ENCODE measurements at regions not wholly inside any gene's neighbourhood (a gene's known extent, or its start where the extent isn't known, plus 50 kb on each side); places are given as distances from the start of the nearest gene placed in this dataset.

- ChIA-PET CTCF (no interaction called here), POLR2A (no interaction called here)
- TF ChIP-seq WT1 (tag by site-specific recombination; IDR thresholded peaks at IDR 0.05) (no peak), GLIS1 (tag by site-specific recombination; IDR thresholded peaks at IDR 0.05) (no peak), KLF10 (tag by site-specific recombination; IDR thresholded peaks at IDR 0.05) (no peak), GFI1B (tag by site-specific recombination; IDR thresholded peaks at IDR 0.05) (no peak), ZNF221 (tag by site-specific recombination; IDR thresholded peaks at IDR 0.05; ENCODE audit: borderline replicate concordance) (no peak), ZNF488 (tag by site-specific recombination; IDR thresholded peaks at IDR 0.05) (no peak), SCRT2 (tag by site-specific recombination; IDR thresholded peaks at IDR 0.05) (no peak), ZBTB26 (tag by site-specific recombination; optimal IDR thresholded peaks at IDR 0.05) (no peak), ZNF747 (tag by site-specific recombination; IDR thresholded peaks at IDR 0.05) (no peak), ZNF837 (tag by site-specific recombination; IDR thresholded peaks at IDR 0.05) (no peak), ZNF335 (tag by site-specific recombination; conservative IDR thresholded peaks at IDR 0.05) (no peak), PATZ1 (tag by site-specific recombination; IDR thresholded peaks at IDR 0.05) (no peak), ZNF473 (tag by site-specific recombination; IDR thresholded peaks at IDR 0.05) (no peak), SP3 (tag by site-specific recombination; IDR thresholded peaks at IDR 0.05) (no peak)
- Histone ChIP-seq H3K4me3 (ENCODE audit: low read depth, low read length) (no peak overlapping the region), H3K4me1 (ENCODE audit: control insufficient read depth, insufficient read depth, low read length) (no peaks in the 10 kb centered on the region), H3K27ac (ENCODE audit: extremely low read depth, low read depth, low read length) (no peak overlapping the region), H3K36me3 (ENCODE audit: control insufficient read depth in 2 of 2, insufficient read depth in 1 of 2, low read length in 2 of 2) (no peaks in the 10 kb centered on the region), H3K9me3 (ENCODE audit: control insufficient read depth, insufficient read depth, low read depth, low read length) (no peaks in the 10 kb centered on the region)
These were observed 170.6 kb upstream of the FAM9B start for GRCh38 chrX:9204560-9204959.

GRCh38 chrX:9205599-9206223 is 171.8 kb upstream of the FAM9B start:
- CTCF ChIA-PET = no interaction called here
- Histone ChIP-seq H3K4me3 (ENCODE audit: low read depth, low read length) (no peak overlapping the region), H3K4me1 (ENCODE audit: control insufficient read depth, insufficient read depth, low read length) (no peaks in the 10 kb centered on the region), H3K27ac (ENCODE audit: extremely low read depth, low read depth, low read length) (no peak overlapping the region), H3K9me3 (ENCODE audit: control insufficient read depth, insufficient read depth, low read depth, low read length) (no peaks in the 10 kb centered on the region), H3K36me3 (ENCODE audit: control insufficient read depth in 2 of 2, insufficient read depth in 1 of 2, low read length in 2 of 2) (no peaks in the 10 kb centered on the region)
- TF ChIP-seq ZNF792 (tag by site-specific recombination; IDR thresholded peaks at IDR 0.05) (no peak), ZNF48 (tag by site-specific recombination; IDR thresholded peaks at IDR 0.05) (no peak), SALL2 (tag by site-specific recombination; IDR thresholded peaks at IDR 0.05; ENCODE audit: borderline replicate concordance) (no peak), ZNF664 (tag by site-specific recombination; IDR thresholded peaks at IDR 0.05) (no peak), ZFP37 (tag by site-specific recombination; IDR thresholded peaks at IDR 0.05) (no peak), ZBTB11 (tag by site-specific recombination; conservative IDR thresholded peaks at IDR 0.05; ENCODE audit: low read depth) (no peak), ZNF561 (tag by site-specific recombination; IDR thresholded peaks at IDR 0.05; ENCODE audit: borderline replicate concordance) (no peak), ZNF37A (tag by site-specific recombination; IDR thresholded peaks at IDR 0.05) (no peak), ZNF707 (tag by site-specific recombination; IDR thresholded peaks at IDR 0.05) (no peak), ZNF549 (tag by site-specific recombination; IDR thresholded peaks at IDR 0.05) (no peak), ZNF174 (tag by site-specific recombination; IDR thresholded peaks at IDR 0.05) (no peak), ZBTB6 (tag by site-specific recombination; IDR thresholded peaks at IDR 0.05) (no peak), ZNF2 (tag by site-specific recombination; IDR thresholded peaks at IDR 0.05) (no peak), ZNF138 (tag by site-specific recombination; IDR thresholded peaks at IDR 0.05; ENCODE audit: borderline replicate concordance) (no peak), ZNF23 (tag by site-specific recombination; IDR thresholded peaks at IDR 0.05; ENCODE audit: borderline replicate concordance) (no peak)
- POLR2A ChIA-PET = no interaction called here
